DND-41 (cell line): ENCODE measurements at regions not wholly inside any gene's neighbourhood (a gene's known extent, or its start where the extent isn't known, plus 50 kb on each side); places are given as distances from the start of the nearest gene placed in this dataset.

Source experiments
- ATAC-seq: fragments of 200-7000 bp; cut with Tn5 transposase; 3 replicates; pipeline ENCODE4 v1.9.1; 2021; ENCODE audit warnings: low read depth; ENCODE audit not compliant: insufficient read depth
- DNase-seq: peaks from one replicate; pipeline ENCODE4 v3.0.0-alpha.2; 2020
- H2AFZ ChIP-seq: 2 replicates; pipeline ENCODE4 v1.6.0; 2012; ENCODE audit warnings: low read depth, low read length
- H3K27ac ChIP-seq: 2 replicates; pipeline ENCODE4 v1.5.1; 2012; ENCODE audit warnings: low read length, inconsistent platforms
- H3K27me3 ChIP-seq: fragments of 200-600 bp; sonication (generic); 2 replicates; pipeline ENCODE4 v1.6.0; 2012; ENCODE audit warnings: low read length, mild to moderate bottlenecking, inconsistent platforms; ENCODE audit not compliant: insufficient read depth, poor library complexity
- H3K36me3 ChIP-seq: 2 replicates; pipeline ENCODE4 v1.5.1; 2012; ENCODE audit warnings: low read length, inconsistent platforms; ENCODE audit not compliant: insufficient read depth
- H3K4me1 ChIP-seq: 2 replicates; pipeline ENCODE4 v1.5.1; 2012; ENCODE audit warnings: mild to moderate bottlenecking, low read length; ENCODE audit not compliant: insufficient read depth
- H3K4me2 ChIP-seq: 2 replicates; pipeline ENCODE4 v1.6.0; 2012; ENCODE audit warnings: mild to moderate bottlenecking, moderate library complexity, low read length, inconsistent platforms; ENCODE audit not compliant: insufficient read depth
- H3K4me3 ChIP-seq, 2 experiments: fragments of 200-600 bp in 1 of 2; shearing (Covaris generic) in 1 of 2; 2 replicates each; pipeline ENCODE4 v1.5.1; 2012 to 2016; ENCODE audit warnings: inconsistent platforms in 2 of 2, low read length in 2 of 2, mild to moderate bottlenecking in 2 of 2, low read depth in 1 of 2, moderate library complexity in 1 of 2
- H3K79me2 ChIP-seq: 2 replicates; pipeline ENCODE4 v1.6.0; 2012; ENCODE audit warnings: low read length, inconsistent platforms; ENCODE audit not compliant: insufficient read depth
- H3K9ac ChIP-seq: 2 replicates; pipeline ENCODE4 v1.6.0; 2012; ENCODE audit warnings: low read depth, mild to moderate bottlenecking, inconsistent platforms, low read length, moderate library complexity
- H3K9me3 ChIP-seq: 2 replicates; pipeline ENCODE4 v1.5.1; 2012; ENCODE audit warnings: low read length, moderate library complexity, mild to moderate bottlenecking, inconsistent platforms; ENCODE audit not compliant: insufficient read depth, severe bottlenecking
- H4K20me1 ChIP-seq: 2 replicates; pipeline ENCODE4 v1.6.0; 2012; ENCODE audit warnings: low read length; ENCODE audit not compliant: insufficient read depth
- EZH2 ChIP-seq: IDR thresholded peaks from 3 replicates; pipeline ENCODE4 v1.6.1; 2012; ENCODE audit warnings: borderline replicate concordance, low read depth, mild to moderate bottlenecking, moderate library complexity, low read length, inconsistent platforms; ENCODE audit not compliant: severe bottlenecking
- TF ChIP-seq, protein P1 (sequence below): IDR thresholded peaks from 2 replicates; pipeline ENCODE4 v1.5.1; 2012; ENCODE audit warnings: borderline replicate concordance, low read length, moderate library complexity, mild to moderate bottlenecking; ENCODE audit not compliant: poor library complexity, severe bottlenecking; ENCODE audit errors: extremely low read depth

DNA sequence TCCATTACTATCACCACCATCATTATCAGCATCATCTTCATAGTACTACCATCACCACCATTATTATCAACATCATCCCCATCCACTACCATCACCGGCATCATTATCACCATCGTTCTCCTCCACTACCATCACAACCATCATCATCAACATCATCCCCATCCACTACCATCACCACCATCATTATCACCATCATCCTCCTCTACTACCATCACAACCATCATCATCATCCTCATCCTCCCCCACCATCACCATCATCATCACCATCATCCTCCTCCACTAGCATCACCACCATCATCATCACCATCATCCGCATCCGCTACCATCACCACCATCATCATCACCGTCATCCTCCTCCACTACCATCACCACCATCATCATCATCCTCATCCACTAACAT, 639.8 kb upstream of the RBFOX1 start:
- H4K20me1 ChIP-seq = no peaks in the 10 kb centered on the region
- H3K4me2 ChIP-seq = no peak overlapping the region
- no peaks in the 10 kb centered on the region for H3K9me3 ChIP-seq
- TF ChIP-seq, protein P1, sequence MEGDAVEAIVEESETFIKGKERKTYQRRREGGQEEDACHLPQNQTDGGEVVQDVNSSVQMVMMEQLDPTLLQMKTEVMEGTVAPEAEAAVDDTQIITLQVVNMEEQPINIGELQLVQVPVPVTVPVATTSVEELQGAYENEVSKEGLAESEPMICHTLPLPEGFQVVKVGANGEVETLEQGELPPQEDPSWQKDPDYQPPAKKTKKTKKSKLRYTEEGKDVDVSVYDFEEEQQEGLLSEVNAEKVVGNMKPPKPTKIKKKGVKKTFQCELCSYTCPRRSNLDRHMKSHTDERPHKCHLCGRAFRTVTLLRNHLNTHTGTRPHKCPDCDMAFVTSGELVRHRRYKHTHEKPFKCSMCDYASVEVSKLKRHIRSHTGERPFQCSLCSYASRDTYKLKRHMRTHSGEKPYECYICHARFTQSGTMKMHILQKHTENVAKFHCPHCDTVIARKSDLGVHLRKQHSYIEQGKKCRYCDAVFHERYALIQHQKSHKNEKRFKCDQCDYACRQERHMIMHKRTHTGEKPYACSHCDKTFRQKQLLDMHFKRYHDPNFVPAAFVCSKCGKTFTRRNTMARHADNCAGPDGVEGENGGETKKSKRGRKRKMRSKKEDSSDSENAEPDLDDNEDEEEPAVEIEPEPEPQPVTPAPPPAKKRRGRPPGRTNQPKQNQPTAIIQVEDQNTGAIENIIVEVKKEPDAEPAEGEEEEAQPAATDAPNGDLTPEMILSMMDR = no peak
- H3K4me1 ChIP-seq = no peaks in the 10 kb centered on the region
- H3K9ac ChIP-seq = no peak overlapping the region
- H3K27ac ChIP-seq = no peak overlapping the region
- no peak overlapping the region for H2AFZ ChIP-seq
- ATAC-seq (no peak), DNase-seq (no peak)
- H3K27me3 ChIP-seq = no peaks in the 10 kb centered on the region
- no peaks in the 10 kb centered on the region for H3K36me3 ChIP-seq
- no peak overlapping the region for H3K4me3 ChIP-seq
- no peaks in the 10 kb centered on the region for H3K79me2 ChIP-seq

DNA sequence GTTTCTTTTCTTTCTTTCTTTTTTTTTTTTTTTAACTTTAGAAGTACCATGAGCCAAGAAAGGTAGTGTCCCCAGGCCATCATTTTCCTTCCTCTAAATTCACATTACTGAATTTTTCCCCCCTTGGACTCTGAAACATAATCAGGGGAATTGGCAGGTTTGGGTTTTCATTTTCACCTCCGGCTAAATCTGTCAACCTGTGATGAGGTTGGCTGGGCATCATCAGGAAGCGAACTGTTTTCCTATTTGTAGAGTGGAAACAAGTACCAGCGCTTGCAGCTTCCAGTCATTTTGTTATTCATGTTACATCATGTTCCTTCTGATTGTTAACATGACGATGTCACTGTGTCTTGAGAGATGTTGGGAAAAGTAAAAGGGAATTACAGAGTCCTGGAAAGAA, 641.9 kb upstream of the RBFOX1 start:
- Histone ChIP-seq H3K4me3 (no peak overlapping the region), H3K79me2 (no peaks in the 10 kb centered on the region), H3K9ac (no peak overlapping the region), H3K9me3 (no peaks in the 10 kb centered on the region), H3K4me1 (no peaks in the 10 kb centered on the region), H3K27me3 (no peaks in the 10 kb centered on the region), H2AFZ (no peak overlapping the region), H3K27ac (no peak overlapping the region), H3K4me2 (no peak overlapping the region), H4K20me1 (no peaks in the 10 kb centered on the region), H3K36me3 (no peaks in the 10 kb centered on the region)
- DNase-seq (no peak), ATAC-seq (no peak)
- TF ChIP-seq EZH2 = no peak
- TF ChIP-seq, protein P1 = no peak

DNA sequence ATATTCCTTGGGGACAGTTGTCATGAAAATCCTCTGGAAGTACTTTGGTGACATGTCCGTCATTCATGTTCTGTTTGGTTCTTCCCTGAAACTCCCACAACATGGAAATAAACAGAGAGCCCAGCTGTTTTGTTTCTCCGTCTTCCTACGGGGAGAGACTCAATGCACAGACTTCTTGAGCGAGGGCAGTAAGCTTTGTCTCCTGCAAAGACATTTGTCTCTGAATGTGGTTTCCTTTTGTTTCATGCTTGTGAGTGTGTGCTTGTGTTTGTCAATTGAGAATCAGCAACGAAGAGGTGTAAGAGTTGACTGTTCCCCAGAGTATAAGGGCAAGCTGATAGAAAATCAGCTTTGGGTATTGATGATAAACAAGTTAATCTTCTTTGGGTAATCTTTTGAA, 643.0 kb upstream of the RBFOX1 start:
- Histone ChIP-seq H3K9me3 (no peaks in the 10 kb centered on the region), H2AFZ (no peak overlapping the region), H3K4me3 (no peak overlapping the region), H3K4me1 (no peaks in the 10 kb centered on the region), H3K36me3 (no peaks in the 10 kb centered on the region), H3K79me2 (no peaks in the 10 kb centered on the region), H4K20me1 (no peaks in the 10 kb centered on the region), H3K27me3 (no peaks in the 10 kb centered on the region), H3K27ac (no peak overlapping the region), H3K4me2 (no peak overlapping the region), H3K9ac (no peak overlapping the region)
- ATAC-seq (no peak), DNase-seq (no peak)
- no peak for TF ChIP-seq EZH2
- TF ChIP-seq, protein P1 = no peak

DNA sequence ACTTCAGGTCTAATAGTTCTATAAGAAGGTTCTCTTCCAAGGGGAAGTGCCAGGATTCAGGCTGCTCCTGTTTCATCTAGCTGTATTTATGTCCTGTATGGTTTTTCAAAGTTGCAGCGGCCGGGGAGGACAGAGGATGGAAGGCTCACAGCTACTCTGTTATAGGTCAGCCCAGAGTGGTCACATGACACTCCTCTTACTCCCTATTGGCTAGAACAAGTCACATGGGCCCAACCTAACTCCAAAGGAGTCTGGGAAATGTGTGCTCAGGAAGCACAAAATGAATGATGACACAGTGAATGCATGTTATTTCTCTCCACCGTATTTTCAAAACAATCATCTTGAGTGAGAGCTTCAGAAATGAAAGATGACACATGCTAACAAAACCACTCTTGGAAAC, 645.1 kb upstream of the RBFOX1 start:
- TF ChIP-seq, protein P1 = no peak
- TF ChIP-seq EZH2 = no peak
- no peak overlapping the region for H3K27ac ChIP-seq
- no peak overlapping the region for H3K4me3 ChIP-seq
- H3K4me1 ChIP-seq = no peaks in the 10 kb centered on the region
- ATAC-seq (no peak), DNase-seq (no peak)
- H4K20me1 ChIP-seq = no peaks in the 10 kb centered on the region
- H3K4me2 ChIP-seq = no peak overlapping the region
- no peaks in the 10 kb centered on the region for H3K79me2 ChIP-seq
- no peak overlapping the region for H3K9ac ChIP-seq
- H2AFZ ChIP-seq = no peak overlapping the region
- H3K36me3 ChIP-seq = no peaks in the 10 kb centered on the region
- H3K27me3 ChIP-seq = no peaks in the 10 kb centered on the region
- H3K9me3 ChIP-seq = no peaks in the 10 kb centered on the region
